OCI-LY3 (cell line): ENCODE measurements at regions not wholly inside any gene's neighbourhood (a gene's known extent, or its start where the extent isn't known, plus 50 kb on each side); places are given as distances from the start of the nearest gene placed in this dataset.

Experiments
- H2AFZ ChIP-seq: fragments of 200-600, 300-600 bp; shearing (Covaris generic); 2 replicates; pipeline ENCODE4 v1.6.0; 2014; ENCODE audit warnings: antibody characterized with exemption, low read depth, low read length
- H3K27ac ChIP-seq: fragments of 200-600, 300-600 bp; sonication (generic); 2 replicates; pipeline ENCODE4 v1.5.1; 2014; ENCODE audit warnings: mild to moderate bottlenecking, low read length, moderate library complexity, mixed read lengths
- H3K27me3 ChIP-seq: fragments of 200-600, 300-600 bp; sonication (generic); 2 replicates; pipeline ENCODE4 v1.6.1; 2014; ENCODE audit warnings: low read depth, low read length, mixed read lengths
- H3K36me3 ChIP-seq: fragments of 200-600, 300-600 bp; sonication (generic); replicated peaks from 2 replicates; pipeline ENCODE3; 2014; ENCODE audit warnings: low read depth, low read length, mixed read lengths
- H3K4me1 ChIP-seq: fragments of 300-600, 200-600 bp; sonication (generic); 2 replicates; pipeline ENCODE4 v1.6.1; 2014; ENCODE audit warnings: low read length, mixed read lengths
- H3K4me2 ChIP-seq: fragments of 200-600, 300-600 bp; sonication (generic); 2 replicates; pipeline ENCODE4 v1.6.1; 2014; ENCODE audit warnings: low read length, mixed read lengths
- H3K4me3 ChIP-seq: fragments of 300-600, 200-600 bp; sonication (generic); 2 replicates; pipeline ENCODE4 v1.5.1; 2014; ENCODE audit warnings: antibody characterized with exemption, mild to moderate bottlenecking, low read length, moderate library complexity
- H3K79me2 ChIP-seq: fragments of 300-600, 200-600 bp; shearing (Covaris generic); 2 replicates; pipeline ENCODE4 v1.6.1; 2014; ENCODE audit warnings: mild to moderate bottlenecking, low read length, mixed read lengths
- H3K9ac ChIP-seq: fragments of 300-600, 200-600 bp; shearing (Covaris generic); 2 replicates; pipeline ENCODE4 v1.6.0; 2014; ENCODE audit warnings: mild to moderate bottlenecking, low read length, moderate library complexity
- H3K9me3 ChIP-seq: fragments of 200-600, 300-600 bp; shearing (Covaris generic); 2 replicates; pipeline ENCODE4 v1.6.1; 2014; ENCODE audit warnings: low read length, mixed read lengths; ENCODE audit not compliant: insufficient read depth
- H4K20me1 ChIP-seq: fragments of 200-600, 300-600 bp; sonication (generic); 2 replicates; pipeline ENCODE4 v1.6.1; 2016; ENCODE audit warnings: low read length, mixed read lengths; ENCODE audit not compliant: insufficient read depth
- CTCF ChIP-seq: fragments of 200-600, 300-600 bp; sonication (generic); IDR thresholded peaks from 2 replicates; pipeline ENCODE4 v1.5.1; 2014; ENCODE audit warnings: antibody characterized with exemption, low read length, low read depth
- EZH2phosphoT487 ChIP-seq: fragments of 200-600 bp; shearing (Covaris generic); IDR thresholded peaks from 2 replicates; pipeline ENCODE4 v1.6.1; 2018; ENCODE audit warnings: antibody characterized with exemption, mixed run types, low read depth

DNA sequence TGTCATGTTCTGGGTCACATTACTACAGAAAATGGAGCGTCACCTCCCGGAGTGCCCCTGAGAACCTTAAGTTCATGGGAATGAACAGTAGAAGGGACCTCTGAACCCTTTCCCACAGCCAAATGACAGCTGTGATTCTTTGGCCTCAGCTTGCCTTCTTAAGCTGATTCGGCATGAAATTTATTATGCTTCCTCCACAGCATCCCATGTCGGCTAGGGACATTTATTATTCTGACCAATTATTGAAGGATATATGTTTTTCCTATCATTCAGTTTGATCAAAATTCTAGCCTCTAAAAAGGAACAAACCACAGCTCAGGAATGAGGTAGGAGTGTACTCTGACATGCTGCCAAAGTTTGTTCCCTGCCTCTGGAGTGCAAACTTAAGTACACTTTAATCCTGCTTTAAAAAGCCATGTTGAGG lies 440.6 kb downstream of the CETN3 start:
- Histone ChIP-seq H3K27me3 (no peaks in the 10 kb centered on the region), H3K4me1 (peaks cover 4% of the 10 kb centered on the region; the same call in 1 of the 2 replicates), H3K36me3 (no peaks in the 10 kb centered on the region), H3K9ac (no peak overlapping the region), H3K4me2 (no peak overlapping the region), H2AFZ (no peak overlapping the region), H3K4me3 (no peak overlapping the region), H3K9me3 (no peaks in the 10 kb centered on the region), H3K27ac (no peak overlapping the region), H4K20me1 (no peaks in the 10 kb centered on the region), H3K79me2 (no peaks in the 10 kb centered on the region)
- no peak for TF ChIP-seq EZH2phosphoT487
- no peak for TF ChIP-seq CTCF

- H3K9me3 ChIP-seq, result no peaks in the 10 kb centered on the region
- no peaks in the 10 kb centered on the region for H3K36me3 ChIP-seq
- TF ChIP-seq CTCF (no peak), EZH2phosphoT487 (no peak)
- no peaks in the 10 kb centered on the region for H3K27me3 ChIP-seq
- no peaks in the 10 kb centered on the region for H4K20me1 ChIP-seq
- H2AFZ ChIP-seq, result no peak overlapping the region
- no peak overlapping the region for H3K9ac ChIP-seq
- H3K4me1 ChIP-seq, result peaks cover 4% of the 10 kb centered on the region; the same call in 1 of the 2 replicates
- no peak overlapping the region for H3K4me2 ChIP-seq
- no peak overlapping the region for H3K27ac ChIP-seq
- no peaks in the 10 kb centered on the region for H3K79me2 ChIP-seq
- no peak overlapping the region for H3K4me3 ChIP-seq
These were observed 441.6 kb downstream of the CETN3 start for GRCh38 chr5:89967771-89968444.

DNA sequence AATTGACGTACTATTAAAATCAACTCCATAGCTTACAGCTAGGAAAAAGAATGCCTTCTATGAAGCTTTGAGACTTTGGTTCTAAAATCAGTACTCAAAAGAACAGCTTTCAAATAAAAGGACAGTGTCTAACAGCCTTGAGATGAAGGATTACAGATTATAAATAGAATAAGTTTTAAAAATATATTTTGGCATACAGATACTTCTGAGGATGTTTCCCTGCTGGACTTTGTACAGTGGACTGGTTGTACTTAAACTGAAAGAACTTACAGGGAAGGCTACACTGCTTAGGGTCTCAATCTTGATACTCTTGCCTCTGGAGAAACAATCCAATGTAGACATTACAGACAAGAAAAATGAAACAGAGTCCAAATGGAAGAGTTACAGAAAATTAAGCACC lies 452.7 kb downstream of the CETN3 start:
- Histone ChIP-seq H4K20me1 (no peaks in the 10 kb centered on the region), H2AFZ (no peak overlapping the region), H3K9ac (no peak overlapping the region), H3K27ac (no peak overlapping the region), H3K27me3 (no peaks in the 10 kb centered on the region), H3K4me2 (no peak overlapping the region), H3K4me3 (no peak overlapping the region), H3K79me2 (no peaks in the 10 kb centered on the region), H3K36me3 (no peaks in the 10 kb centered on the region), H3K4me1 (no peaks in the 10 kb centered on the region), H3K9me3 (no peaks in the 10 kb centered on the region)
- TF ChIP-seq CTCF (no peak), EZH2phosphoT487 (no peak)

DNA sequence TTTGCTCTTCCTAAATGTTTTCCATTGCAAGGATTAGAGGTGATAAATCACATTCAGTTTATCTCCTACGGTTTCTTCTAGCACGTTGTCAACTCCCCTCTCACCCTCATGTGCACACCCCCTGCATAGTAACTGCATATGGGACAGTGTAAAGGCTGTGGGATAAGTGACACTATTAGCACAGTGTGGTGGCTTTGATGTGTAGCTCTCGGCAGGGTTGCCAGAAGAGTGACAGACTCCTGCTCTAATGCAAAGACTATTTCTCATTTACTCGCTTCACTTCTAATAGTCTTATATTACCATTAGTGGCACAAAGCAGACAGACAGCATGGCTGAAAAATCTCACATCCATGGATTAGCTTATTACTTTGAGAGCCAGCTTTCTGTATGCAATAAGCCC lies 454.6 kb downstream of the CETN3 start:
- Histone ChIP-seq H3K9me3 (no peaks in the 10 kb centered on the region), H3K79me2 (no peaks in the 10 kb centered on the region), H3K27me3 (no peaks in the 10 kb centered on the region), H3K9ac (no peak overlapping the region), H4K20me1 (no peaks in the 10 kb centered on the region), H3K4me1 (no peaks in the 10 kb centered on the region), H3K4me3 (no peak overlapping the region), H3K36me3 (no peaks in the 10 kb centered on the region), H2AFZ (no peak overlapping the region), H3K4me2 (no peak overlapping the region), H3K27ac (no peak overlapping the region)
- TF ChIP-seq EZH2phosphoT487 (no peak), CTCF (no peak)
